ENCODE measurements at regions not wholly inside any gene's neighbourhood (a gene's known extent, or its start where the extent isn't known, plus 50 kb on each side); places are given as distances from the start of the nearest gene placed in this dataset.
"Not testable (repeated sequence)": the region's sequence is repeated elsewhere in the genome, so short reads cannot be mapped to it uniquely, and the experiment has no call there.

- H3K9me3 ChIP-seq (ENCODE audit: control insufficient read depth, insufficient read depth, low read length) = no peaks in the 10 kb centered on the region
Observed at GRCh38 chr4:23105759-23106370, 413.1 kb downstream of the GBA3 start.

GRCh38 chr4:23097251-23097650 is 404.5 kb downstream of the GBA3 start:
- Histone ChIP-seq H3K9ac (ENCODE audit: low read depth, low read length) (no peak overlapping the region), H3K4me3 (ENCODE audit: low read depth, low read length) (no peak overlapping the region), H3K27me3 (ENCODE audit: control insufficient read depth, insufficient read depth, low read length) (no peaks in the 10 kb centered on the region), H3K9me3 (ENCODE audit: control insufficient read depth, insufficient read depth, low read length) (peaks cover 13% of the 10 kb centered on the region), H3K36me3 (ENCODE audit: control insufficient read depth, insufficient read depth, low read length) (no peaks in the 10 kb centered on the region), H3K4me1 (ENCODE audit: control insufficient read depth, insufficient read depth, low read length) (no peaks in the 10 kb centered on the region), H3K27ac (ENCODE audit: low read depth, low read length) (no peak overlapping the region)

More at GRCh38 chr4:23105759-23106370, 413.1 kb downstream of the GBA3 start:
- H3K9ac ChIP-seq (ENCODE audit: low read depth, low read length) = no peak overlapping the region
- H3K4me3 ChIP-seq (ENCODE audit: low read depth, low read length) = no peak overlapping the region
- H3K27me3 ChIP-seq (ENCODE audit: control insufficient read depth, insufficient read depth, low read length) = no peaks in the 10 kb centered on the region
- H3K4me1 ChIP-seq (ENCODE audit: control insufficient read depth, insufficient read depth, low read length) = no peaks in the 10 kb centered on the region
- no peak overlapping the region for H3K27ac ChIP-seq (ENCODE audit: low read depth, low read length)
- H3K36me3 ChIP-seq (ENCODE audit: control insufficient read depth, insufficient read depth, low read length) = no peaks in the 10 kb centered on the region

GRCh38 chr4:23091711-23092110 is 399.0 kb downstream of the GBA3 start:
- Histone ChIP-seq H3K9me3 (ENCODE audit: control insufficient read depth, insufficient read depth, low read length) (peaks cover 13% of the 10 kb centered on the region), H3K4me1 (ENCODE audit: control insufficient read depth, insufficient read depth, low read length) (no peaks in the 10 kb centered on the region), H3K4me3 (ENCODE audit: low read depth, low read length) (no peak overlapping the region), H3K27me3 (ENCODE audit: control insufficient read depth, insufficient read depth, low read length) (no peaks in the 10 kb centered on the region), H3K27ac (ENCODE audit: low read depth, low read length) (no peak overlapping the region), H3K9ac (ENCODE audit: low read depth, low read length) (no peak overlapping the region), H3K36me3 (ENCODE audit: control insufficient read depth, insufficient read depth, low read length) (no peaks in the 10 kb centered on the region)

- Histone ChIP-seq H3K4me1 (ENCODE audit: control insufficient read depth, insufficient read depth, low read length) (peaks cover 5% of the 10 kb centered on the region; the same call in 1 of the 2 replicates), H3K27ac (ENCODE audit: low read depth, low read length) (no peak overlapping the region), H3K9ac (ENCODE audit: low read depth, low read length) (no peak overlapping the region), H3K36me3 (ENCODE audit: control insufficient read depth, insufficient read depth, low read length) (no peaks in the 10 kb centered on the region), H3K9me3 (ENCODE audit: control insufficient read depth, insufficient read depth, low read length) (peaks cover 16% of the 10 kb centered on the region), H3K4me3 (ENCODE audit: low read depth, low read length) (no peak overlapping the region), H3K27me3 (ENCODE audit: control insufficient read depth, insufficient read depth, low read length) (no peaks in the 10 kb centered on the region)
Observed at GRCh38 chr4:23085249-23085568, 392.5 kb downstream of the GBA3 start.

GRCh38 chr4:23084559-23085248 is 392.0 kb downstream of the GBA3 start:
- Histone ChIP-seq H3K27ac (ENCODE audit: low read depth, low read length) (peak overlapping the region; percentile 76), H3K9me3 (ENCODE audit: control insufficient read depth, insufficient read depth, low read length) (peaks cover 22% of the 10 kb centered on the region), H3K4me1 (ENCODE audit: control insufficient read depth, insufficient read depth, low read length) (peaks cover 5% of the 10 kb centered on the region; the same call in 1 of the 2 replicates), H3K9ac (ENCODE audit: low read depth, low read length) (no peak overlapping the region), H3K4me3 (ENCODE audit: low read depth, low read length) (no peak overlapping the region), H3K27me3 (ENCODE audit: control insufficient read depth, insufficient read depth, low read length) (no peaks in the 10 kb centered on the region), H3K36me3 (ENCODE audit: control insufficient read depth, insufficient read depth, low read length) (no peaks in the 10 kb centered on the region)

GRCh38 chr4:23083391-23083790 is 390.7 kb downstream of the GBA3 start:
- Histone ChIP-seq H3K4me3 (ENCODE audit: low read depth, low read length) (no peak overlapping the region), H3K9me3 (ENCODE audit: control insufficient read depth, insufficient read depth, low read length) (peaks cover 34% of the 10 kb centered on the region), H3K4me1 (ENCODE audit: control insufficient read depth, insufficient read depth, low read length) (peaks cover 5% of the 10 kb centered on the region; the same call in 1 of the 2 replicates), H3K27me3 (ENCODE audit: control insufficient read depth, insufficient read depth, low read length) (no peaks in the 10 kb centered on the region), H3K27ac (ENCODE audit: low read depth, low read length) (no peak overlapping the region), H3K36me3 (ENCODE audit: control insufficient read depth, insufficient read depth, low read length) (no peaks in the 10 kb centered on the region), H3K9ac (ENCODE audit: low read depth, low read length) (no peak overlapping the region)

GRCh38 chr4:23080171-23080570 is 387.4 kb downstream of the GBA3 start:
- not testable (repeated sequence) for H3K9ac ChIP-seq (ENCODE audit: low read depth, low read length); H3K4me3 ChIP-seq (ENCODE audit: low read depth, low read length); H3K36me3 ChIP-seq (ENCODE audit: control insufficient read depth, insufficient read depth, low read length); H3K27me3 ChIP-seq (ENCODE audit: control insufficient read depth, insufficient read depth, low read length); H3K4me1 ChIP-seq (ENCODE audit: control insufficient read depth, insufficient read depth, low read length); H3K27ac ChIP-seq (ENCODE audit: low read depth, low read length)
- peaks cover 37% of the 10 kb centered on the region for H3K9me3 ChIP-seq (ENCODE audit: control insufficient read depth, insufficient read depth, low read length)

- Histone ChIP-seq H3K27me3 (ENCODE audit: control insufficient read depth, insufficient read depth, low read length) (no peaks in the 10 kb centered on the region), H3K36me3 (ENCODE audit: control insufficient read depth, insufficient read depth, low read length) (no peaks in the 10 kb centered on the region), H3K4me3 (ENCODE audit: low read depth, low read length) (no peak overlapping the region), H3K9ac (ENCODE audit: low read depth, low read length) (no peak overlapping the region), H3K27ac (ENCODE audit: low read depth, low read length) (no peak overlapping the region), H3K4me1 (ENCODE audit: control insufficient read depth, insufficient read depth, low read length) (no peaks in the 10 kb centered on the region), H3K9me3 (ENCODE audit: control insufficient read depth, insufficient read depth, low read length) (no peaks in the 10 kb centered on the region)
Observed at GRCh38 chr4:23070848-23071570, 378.3 kb downstream of the GBA3 start.

GRCh38 chr4:23068756-23069155 is 376.0 kb downstream of the GBA3 start:
- H3K4me1 ChIP-seq (ENCODE audit: control insufficient read depth, insufficient read depth, low read length) = no peaks in the 10 kb centered on the region
- H3K9ac ChIP-seq (ENCODE audit: low read depth, low read length) = no peak overlapping the region
- H3K36me3 ChIP-seq (ENCODE audit: control insufficient read depth, insufficient read depth, low read length) = no peaks in the 10 kb centered on the region
- H3K27me3 ChIP-seq (ENCODE audit: control insufficient read depth, insufficient read depth, low read length) = no peaks in the 10 kb centered on the region
- H3K4me3 ChIP-seq (ENCODE audit: low read depth, low read length) = no peak overlapping the region
- no peak overlapping the region for H3K27ac ChIP-seq (ENCODE audit: low read depth, low read length)
- H3K9me3 ChIP-seq (ENCODE audit: control insufficient read depth, insufficient read depth, low read length) = no peaks in the 10 kb centered on the region

GRCh38 chr4:23068287-23068686 is 375.6 kb downstream of the GBA3 start:
- no peak overlapping the region for H3K9ac ChIP-seq (ENCODE audit: low read depth, low read length)
- no peaks in the 10 kb centered on the region for H3K4me1 ChIP-seq (ENCODE audit: control insufficient read depth, insufficient read depth, low read length)
- H3K36me3 ChIP-seq (ENCODE audit: control insufficient read depth, insufficient read depth, low read length) = no peaks in the 10 kb centered on the region
- H3K27me3 ChIP-seq (ENCODE audit: control insufficient read depth, insufficient read depth, low read length) = no peaks in the 10 kb centered on the region
- no peaks in the 10 kb centered on the region for H3K9me3 ChIP-seq (ENCODE audit: control insufficient read depth, insufficient read depth, low read length)
- H3K4me3 ChIP-seq (ENCODE audit: low read depth, low read length) = no peak overlapping the region
- H3K27ac ChIP-seq (ENCODE audit: low read depth, low read length) = no peak overlapping the region

- no peak overlapping the region for H3K27ac ChIP-seq (ENCODE audit: low read depth, low read length)
- no peaks in the 10 kb centered on the region for H3K36me3 ChIP-seq (ENCODE audit: control insufficient read depth, insufficient read depth, low read length)
- no peaks in the 10 kb centered on the region for H3K4me1 ChIP-seq (ENCODE audit: control insufficient read depth, insufficient read depth, low read length)
- no peak overlapping the region for H3K4me3 ChIP-seq (ENCODE audit: low read depth, low read length)
- H3K9me3 ChIP-seq (ENCODE audit: control insufficient read depth, insufficient read depth, low read length) = no peaks in the 10 kb centered on the region
- H3K27me3 ChIP-seq (ENCODE audit: control insufficient read depth, insufficient read depth, low read length) = no peaks in the 10 kb centered on the region
- no peak overlapping the region for H3K9ac ChIP-seq (ENCODE audit: low read depth, low read length)
Observed at GRCh38 chr4:23062188-23062587, 369.5 kb downstream of the GBA3 start.

Data from HUES48 (cell line).